ENCODE measurements at regions not wholly inside any gene's neighbourhood (a gene's known extent, or its start where the extent isn't known, plus 50 kb on each side); places are given as distances from the start of the nearest gene placed in this dataset.

GRCh38 chr2:136439064-136439676 is 321.2 kb upstream of the CXCR4 start:
- Histone ChIP-seq H3F3A (ENCODE audit: insufficient read depth, low read depth) (no peaks in the 10 kb centered on the region), H2AFZ (no peak overlapping the region), H4K20me1 (ENCODE audit: insufficient read depth) (no peaks in the 10 kb centered on the region), H3K79me2 (ENCODE audit: low read depth) (no peaks in the 10 kb centered on the region), H3K4me2 (no peak overlapping the region), H3K36me3 (ENCODE audit: low read depth) (no peaks in the 10 kb centered on the region), H3K27me3 (ENCODE audit: insufficient read depth, low read depth) (peaks cover 61% of the 10 kb centered on the region), H3K4me1 (replicated peaks; ENCODE audit: insufficient read depth) (no peaks in the 10 kb centered on the region), H3K27ac (no peak overlapping the region), H3K4me3 (no peak overlapping the region), H3K9me2 (ENCODE audit: insufficient read depth) (no peaks in the 10 kb centered on the region), H3K9me3 (ENCODE audit: insufficient read depth, low read depth) (no peaks in the 10 kb centered on the region)
- TF ChIP-seq, protein P1, sequence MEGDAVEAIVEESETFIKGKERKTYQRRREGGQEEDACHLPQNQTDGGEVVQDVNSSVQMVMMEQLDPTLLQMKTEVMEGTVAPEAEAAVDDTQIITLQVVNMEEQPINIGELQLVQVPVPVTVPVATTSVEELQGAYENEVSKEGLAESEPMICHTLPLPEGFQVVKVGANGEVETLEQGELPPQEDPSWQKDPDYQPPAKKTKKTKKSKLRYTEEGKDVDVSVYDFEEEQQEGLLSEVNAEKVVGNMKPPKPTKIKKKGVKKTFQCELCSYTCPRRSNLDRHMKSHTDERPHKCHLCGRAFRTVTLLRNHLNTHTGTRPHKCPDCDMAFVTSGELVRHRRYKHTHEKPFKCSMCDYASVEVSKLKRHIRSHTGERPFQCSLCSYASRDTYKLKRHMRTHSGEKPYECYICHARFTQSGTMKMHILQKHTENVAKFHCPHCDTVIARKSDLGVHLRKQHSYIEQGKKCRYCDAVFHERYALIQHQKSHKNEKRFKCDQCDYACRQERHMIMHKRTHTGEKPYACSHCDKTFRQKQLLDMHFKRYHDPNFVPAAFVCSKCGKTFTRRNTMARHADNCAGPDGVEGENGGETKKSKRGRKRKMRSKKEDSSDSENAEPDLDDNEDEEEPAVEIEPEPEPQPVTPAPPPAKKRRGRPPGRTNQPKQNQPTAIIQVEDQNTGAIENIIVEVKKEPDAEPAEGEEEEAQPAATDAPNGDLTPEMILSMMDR (conservative IDR thresholded peaks at IDR 0.05) = no peak
- no peak for TF ChIP-seq EZH2 (IDR thresholded peaks at IDR 0.05; ENCODE audit: low read depth)
- intact Hi-C loops (cut with micrococcal nuclease; ENCODE audit: unreplicated experiment) = no loop called here
- no TSS peak for BruUV-seq (replicated peaks)
- POLR2A ChIA-PET (ENCODE audit: unreplicated experiment) = no interaction called here
- DNase-seq = no peak
- CTCF ChIA-PET = no interaction called here

GRCh38 chr2:136437461-136437860 is 319.5 kb upstream of the CXCR4 start:
- no peak overlapping the region for H3K4me3 ChIP-seq
- H3K27me3 ChIP-seq (ENCODE audit: insufficient read depth, low read depth) = peaks cover 57% of the 10 kb centered on the region
- POLR2A ChIA-PET (ENCODE audit: unreplicated experiment) = no interaction called here
- no peak overlapping the region for H2AFZ ChIP-seq
- H3K9me2 ChIP-seq (ENCODE audit: insufficient read depth) = no peaks in the 10 kb centered on the region
- CTCF ChIA-PET = no interaction called here
- no peaks in the 10 kb centered on the region for H3K36me3 ChIP-seq (ENCODE audit: low read depth)
- no peak overlapping the region for H3K27ac ChIP-seq
- no TSS peak for BruUV-seq (replicated peaks)
- TF ChIP-seq, protein P1 (conservative IDR thresholded peaks at IDR 0.05) = no peak
- no peak for TF ChIP-seq EZH2 (IDR thresholded peaks at IDR 0.05; ENCODE audit: low read depth)
- H4K20me1 ChIP-seq (ENCODE audit: insufficient read depth) = no peaks in the 10 kb centered on the region
- H3K4me1 ChIP-seq (replicated peaks; ENCODE audit: insufficient read depth) = no peaks in the 10 kb centered on the region
- intact Hi-C loops (cut with micrococcal nuclease; ENCODE audit: unreplicated experiment) = no loop called here
- no peaks in the 10 kb centered on the region for H3K9me3 ChIP-seq (ENCODE audit: insufficient read depth, low read depth)
- no peaks in the 10 kb centered on the region for H3K79me2 ChIP-seq (ENCODE audit: low read depth)
- no peak overlapping the region for H3K4me2 ChIP-seq
- H3F3A ChIP-seq (ENCODE audit: insufficient read depth, low read depth) = no peaks in the 10 kb centered on the region
- DNase-seq = no peak

- intact Hi-C loops (cut with micrococcal nuclease; ENCODE audit: unreplicated experiment) = no loop called here
- ChIA-PET CTCF (no interaction called here), POLR2A (ENCODE audit: unreplicated experiment) (no interaction called here)
- Histone ChIP-seq H3K9me2 (ENCODE audit: insufficient read depth) (no peaks in the 10 kb centered on the region), H2AFZ (no peak overlapping the region), H3K36me3 (ENCODE audit: low read depth) (no peaks in the 10 kb centered on the region), H3K79me2 (ENCODE audit: low read depth) (no peaks in the 10 kb centered on the region), H3K27me3 (ENCODE audit: insufficient read depth, low read depth) (peaks cover 52% of the 10 kb centered on the region), H3K27ac (no peak overlapping the region), H3K4me2 (no peak overlapping the region), H3K9me3 (ENCODE audit: insufficient read depth, low read depth) (no peaks in the 10 kb centered on the region), H3F3A (ENCODE audit: insufficient read depth, low read depth) (no peaks in the 10 kb centered on the region), H3K4me3 (no peak overlapping the region), H4K20me1 (ENCODE audit: insufficient read depth) (no peaks in the 10 kb centered on the region), H3K4me1 (replicated peaks; ENCODE audit: insufficient read depth) (no peaks in the 10 kb centered on the region)
- TF ChIP-seq, protein P1 (conservative IDR thresholded peaks at IDR 0.05) = no peak
- no TSS peak for BruUV-seq (replicated peaks)
- no peak for DNase-seq
These were observed 319.0 kb upstream of the CXCR4 start for GRCh38 chr2:136436936-136437335.
